Suprapubic skin (tissue), 4 donors: ENCODE measurements at regions not wholly inside any gene's neighbourhood (a gene's known extent, or its start where the extent isn't known, plus 50 kb on each side); places are given as distances from the start of the nearest gene placed in this dataset.

Source experiments
- CTCF ChIP-seq, 2 donors: fragments of 200-600 bp in 1 of 2; fragments of 450-650 bp in 1 of 2; sonication (generic) in 1 of 2; IDR thresholded peaks; one replicate each; pipeline ENCODE4 v1.5.1; 2016 to 2019; ENCODE audit warnings: antibody characterized with exemption in 2 of 2, mild to moderate bottlenecking in 1 of 2, moderate library complexity in 1 of 2
- EP300 ChIP-seq: sonication (generic); formaldehyde crosslinking; IDR thresholded peaks from one replicate; pipeline ENCODE4 v1.6.1; 2017; ENCODE audit warnings: antibody characterized with exemption
- POLR2A ChIP-seq, 2 donors: fragments of 450-650 bp; IDR thresholded peaks; one replicate each; pipeline ENCODE4 v1.6.1; 2017; ENCODE audit warnings: antibody characterized with exemption in 2 of 2, mild to moderate bottlenecking in 2 of 2, moderate library complexity in 2 of 2
- POLR2AphosphoS5 ChIP-seq, 3 donors: sonication (generic); formaldehyde crosslinking; IDR thresholded peaks; one replicate each; pipeline ENCODE4 v1.6.1; 2017; ENCODE audit warnings: antibody characterized with exemption in 3 of 3

- no peak for TF ChIP-seq CTCF (IDR thresholded peaks at IDR 0.05)
- no peak for TF ChIP-seq POLR2A (IDR thresholded peaks at IDR 0.05)
- TF ChIP-seq POLR2AphosphoS5 (IDR thresholded peaks at IDR 0.05), result no peak
- no peak for TF ChIP-seq EP300
These were observed 72.9 kb upstream of the ZNF804B start for GRCh38 chr7:88686468-88687229.
